Panc1 (cell line): ENCODE measurements at regions not wholly inside any gene's neighbourhood (a gene's known extent, or its start where the extent isn't known, plus 50 kb on each side); places are given as distances from the start of the nearest gene placed in this dataset.

Experiments
- SIN3A ChIP-seq: IDR thresholded peaks from 2 replicates; pipeline ENCODE4 v1.6.1; 2012; ENCODE audit warnings: low read depth, mild to moderate bottlenecking, low read length, moderate library complexity, borderline replicate concordance; ENCODE audit not compliant: insufficient read depth
- TF ChIP-seq, protein P1 (sequence below): fragments of 450-650 bp; IDR thresholded peaks from 2 replicates; pipeline ENCODE4 v1.5.1; 2017; ENCODE audit warnings: mild to moderate bottlenecking

DNA sequence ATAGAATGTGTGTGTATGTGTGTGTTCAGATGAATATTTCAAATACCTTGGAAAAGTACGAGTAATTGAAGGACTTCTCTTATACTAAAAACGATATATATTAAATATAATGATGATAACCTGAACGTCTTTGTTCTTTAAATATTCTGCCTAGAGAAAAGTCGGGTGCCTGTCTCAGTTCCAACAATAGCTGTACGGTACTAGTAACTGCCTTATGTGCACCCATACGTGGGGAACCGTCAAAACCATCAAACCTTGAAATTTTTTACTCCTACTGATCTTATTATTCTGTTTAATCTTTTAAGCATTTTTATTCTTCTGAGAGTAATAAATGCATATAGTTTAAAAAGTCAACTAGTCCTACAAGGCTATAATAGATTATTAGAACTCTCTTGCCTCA, 1045.7 kb downstream of the C4orf33 start:
- TF ChIP-seq, protein P1, sequence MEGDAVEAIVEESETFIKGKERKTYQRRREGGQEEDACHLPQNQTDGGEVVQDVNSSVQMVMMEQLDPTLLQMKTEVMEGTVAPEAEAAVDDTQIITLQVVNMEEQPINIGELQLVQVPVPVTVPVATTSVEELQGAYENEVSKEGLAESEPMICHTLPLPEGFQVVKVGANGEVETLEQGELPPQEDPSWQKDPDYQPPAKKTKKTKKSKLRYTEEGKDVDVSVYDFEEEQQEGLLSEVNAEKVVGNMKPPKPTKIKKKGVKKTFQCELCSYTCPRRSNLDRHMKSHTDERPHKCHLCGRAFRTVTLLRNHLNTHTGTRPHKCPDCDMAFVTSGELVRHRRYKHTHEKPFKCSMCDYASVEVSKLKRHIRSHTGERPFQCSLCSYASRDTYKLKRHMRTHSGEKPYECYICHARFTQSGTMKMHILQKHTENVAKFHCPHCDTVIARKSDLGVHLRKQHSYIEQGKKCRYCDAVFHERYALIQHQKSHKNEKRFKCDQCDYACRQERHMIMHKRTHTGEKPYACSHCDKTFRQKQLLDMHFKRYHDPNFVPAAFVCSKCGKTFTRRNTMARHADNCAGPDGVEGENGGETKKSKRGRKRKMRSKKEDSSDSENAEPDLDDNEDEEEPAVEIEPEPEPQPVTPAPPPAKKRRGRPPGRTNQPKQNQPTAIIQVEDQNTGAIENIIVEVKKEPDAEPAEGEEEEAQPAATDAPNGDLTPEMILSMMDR, result no peak
- TF ChIP-seq SIN3A, result no peak
